H1 (cell line): ENCODE measurements at regions not wholly inside any gene's neighbourhood (a gene's known extent, or its start where the extent isn't known, plus 50 kb on each side); places are given as distances from the start of the nearest gene placed in this dataset.

Experiments used
- CTCF ChIA-PET: fragments of 300-600 bp; sonication (Branson Sonifier 250); formaldehyde crosslinking; loops from one replicate; lab custom pipeline; 2021; ENCODE audit not compliant: partially characterized antibody; lab: Charles Lee
- POLR2A ChIA-PET: fragments of 300-600 bp; sonication (Branson Sonifier 250); formaldehyde crosslinking; loops from one replicate; lab custom pipeline; 2021; ENCODE audit warnings: inconsistent platforms; ENCODE audit not compliant: partially characterized antibody; lab: Charles Lee
- DNase-seq, 2 experiments: peaks; one replicate each; pipeline versions ENCODE4 v3.0.0 to v3.0.0-alpha.2; 2010 to 2022; ENCODE audit warnings: low spot score in 2 of 2, low read depth in 1 of 2, mixed read lengths in 1 of 2
- FAIRE-seq: peaks from 2 replicates; lab custom pipeline; 2011; peaks lifted over from hg19 to GRCh38; lab: Jason Lieb, UNC
- H2AFZ ChIP-seq: 2 replicates; pipeline ENCODE4 v1.8.1; 2012; ENCODE audit warnings: low read length, inconsistent platforms
- H2AK5ac ChIP-seq: 2 replicates; pipeline ENCODE4 v1.6.1; 2013; ENCODE audit warnings: low read depth, low read length
- H2BK120ac ChIP-seq: replicated peaks from 2 replicates; pipeline ENCODE3; 2013; ENCODE audit warnings: low read depth, low read length, inconsistent platforms
- H2BK12ac ChIP-seq: 2 replicates; pipeline ENCODE4 v1.6.1; 2013; ENCODE audit warnings: low read depth, low read length
- H2BK15ac ChIP-seq: 2 replicates; pipeline ENCODE4 v1.6.1; 2013; ENCODE audit warnings: low read length
- H2BK20ac ChIP-seq: 2 replicates; pipeline ENCODE4 v1.6.1; 2013; ENCODE audit warnings: low read length
- H2BK5ac ChIP-seq: 2 replicates; pipeline ENCODE4 v1.6.1; 2013; ENCODE audit warnings: low read depth, low read length
- H3K14ac ChIP-seq: 2 replicates; pipeline ENCODE4 v1.6.1; 2013; ENCODE audit warnings: inconsistent platforms; ENCODE audit not compliant: insufficient read length
- H3K18ac ChIP-seq: 2 replicates; pipeline ENCODE4 v1.6.1; 2013; ENCODE audit warnings: low read length; ENCODE audit errors: extremely low read depth
- H3K23ac ChIP-seq: 2 replicates; pipeline ENCODE4 v1.6.1; 2013; ENCODE audit warnings: inconsistent platforms; ENCODE audit not compliant: insufficient read length
- H3K23me2 ChIP-seq: 2 replicates; pipeline ENCODE4 v1.6.1; 2013; ENCODE audit warnings: low read depth, low read length
- H3K27ac ChIP-seq: 2 replicates; pipeline ENCODE4 v1.6.1; 2011; ENCODE audit warnings: low read depth, low read length, inconsistent platforms
- H3K27me3 ChIP-seq, 4 experiments: replicated peaks in 1 of 4; 1 replicate in 1 of 4; 2 replicates in 3 of 4; pipeline versions ENCODE4 v1.6.1 to v1.8.1; 2011 to 2013; ENCODE audit warnings: low read length in 3 of 4, mild to moderate bottlenecking in 3 of 4, inconsistent platforms in 2 of 4, mixed read lengths in 2 of 4, moderate library complexity in 1 of 4; ENCODE audit not compliant: control insufficient read depth in 3 of 4, insufficient read depth in 3 of 4; ENCODE audit errors: extremely low read depth in 1 of 4
- H3K36me3 ChIP-seq, 4 experiments: 2 replicates each; pipeline versions ENCODE4 v1.6.1 to v1.8.1; 2011 to 2013; ENCODE audit warnings: mild to moderate bottlenecking in 4 of 4, low read length in 3 of 4, moderate library complexity in 2 of 4, control low read depth in 1 of 4, inconsistent platforms in 1 of 4; ENCODE audit not compliant: insufficient read depth in 4 of 4, control insufficient read depth in 2 of 4
- H3K4ac ChIP-seq: replicated peaks from 2 replicates; pipeline ENCODE3; 2013; ENCODE audit warnings: low read length, low read depth, mixed read lengths, inconsistent platforms; ENCODE audit not compliant: insufficient read length
- H3K4me1 ChIP-seq, 4 experiments: replicated peaks in 1 of 4; 1 replicate in 1 of 4; 2 replicates in 3 of 4; pipeline versions ENCODE4 v1.6.1 to v1.8.1; 2011 to 2013; ENCODE audit warnings: low read length in 3 of 4, inconsistent platforms in 2 of 4, mixed read lengths in 1 of 4; ENCODE audit not compliant: insufficient read depth in 4 of 4, control insufficient read depth in 3 of 4
- H3K4me2 ChIP-seq, 2 experiments: 2 replicates each; pipeline versions ENCODE4 v1.6.1 to v1.8.1; 2011 to 2013; ENCODE audit warnings: low read depth in 2 of 2, low read length in 2 of 2, control low read depth in 1 of 2, inconsistent platforms in 1 of 2, mild to moderate bottlenecking in 1 of 2; ENCODE audit not compliant: insufficient read depth in 1 of 2
- H3K4me3 ChIP-seq, 4 experiments: fragments of 200-600, 300-600 bp in 1 of 4; sonication (generic), shearing (Covaris generic), sonication (Bioruptor Twin) in 1 of 4; 2 replicates each; pipeline versions ENCODE4 v1.5.1 to v1.8.1; 2011 to 2016; ENCODE audit warnings: low read length in 4 of 4, low read depth in 3 of 4, control low read depth in 2 of 4, inconsistent platforms in 2 of 4, mild to moderate bottlenecking in 2 of 4, mixed read lengths in 1 of 4, moderate library complexity in 1 of 4; ENCODE audit not compliant: insufficient read depth in 2 of 4; ENCODE audit errors: extremely low read depth in 1 of 4
- H3K56ac ChIP-seq: replicated peaks from 2 replicates; pipeline ENCODE3; 2013; ENCODE audit warnings: low read depth, mild to moderate bottlenecking, mixed read lengths, low read length, inconsistent platforms; ENCODE audit not compliant: insufficient read length
- H3K79me1 ChIP-seq: 2 replicates; pipeline ENCODE4 v1.6.1; 2013; ENCODE audit warnings: low read depth, low read length, control low read depth
- H3K79me2 ChIP-seq, 2 experiments: 2 replicates each; pipeline versions ENCODE4 v1.6.1 to v1.8.1; 2012 to 2013; ENCODE audit warnings: low read length in 2 of 2, mild to moderate bottlenecking in 2 of 2, inconsistent platforms in 1 of 2; ENCODE audit not compliant: insufficient read depth in 2 of 2, control insufficient read depth in 1 of 2
- H3K9ac ChIP-seq, 4 experiments: replicated peaks in 1 of 4; 1 replicate in 1 of 4; 2 replicates in 3 of 4; pipeline versions ENCODE4 v1.6.1 to v1.8.1; 2011 to 2013; ENCODE audit warnings: low read depth in 3 of 4, low read length in 3 of 4, control low read depth in 2 of 4, mild to moderate bottlenecking in 2 of 4, moderate library complexity in 2 of 4, inconsistent platforms in 1 of 4; ENCODE audit errors: extremely low read depth in 1 of 4
- H3K9me3 ChIP-seq, 2 experiments: 2 replicates each; pipeline versions ENCODE4 v1.6.1 to v1.8.1; 2012 to 2013; ENCODE audit warnings: mild to moderate bottlenecking in 2 of 2, moderate library complexity in 2 of 2, control low read depth in 1 of 2, inconsistent platforms in 1 of 2, low read depth in 1 of 2, low read length in 1 of 2, mixed read lengths in 1 of 2; ENCODE audit not compliant: insufficient read depth in 2 of 2
- H4K20me1 ChIP-seq, 2 experiments: replicated peaks in 1 of 2; 2 replicates each; pipeline versions ENCODE3 to v1.8.1; 2011 to 2013; ENCODE audit warnings: inconsistent platforms in 2 of 2, low read length in 2 of 2, mild to moderate bottlenecking in 1 of 2; ENCODE audit not compliant: insufficient read depth in 2 of 2, control insufficient read depth in 1 of 2
- H4K5ac ChIP-seq: 2 replicates; pipeline ENCODE4 v1.6.1; 2013; ENCODE audit warnings: low read length, low read depth, mixed read lengths, inconsistent platforms; ENCODE audit not compliant: insufficient read length
- H4K8ac ChIP-seq: 2 replicates; pipeline ENCODE4 v1.8.0; 2013; ENCODE audit warnings: mild to moderate bottlenecking, moderate library complexity, low read length, inconsistent platforms; ENCODE audit not compliant: insufficient read depth; ENCODE audit errors: extremely low read depth
- H4K91ac ChIP-seq: replicated peaks from 2 replicates; pipeline ENCODE3; 2013; ENCODE audit warnings: low read length, mixed read lengths, inconsistent platforms; ENCODE audit not compliant: insufficient read length
- BACH1 ChIP-seq: IDR thresholded peaks from 2 replicates; pipeline ENCODE4 v1.6.1; 2012; ENCODE audit warnings: low read length, improper control_type of control experiment
- CEBPB ChIP-seq: IDR thresholded peaks from 2 replicates; pipeline ENCODE4 v1.6.1; 2012; ENCODE audit warnings: low read depth, low read length
- EGR1 ChIP-seq: IDR thresholded peaks from 2 replicates; pipeline ENCODE4 v1.6.1; 2011; ENCODE audit warnings: low read depth, low read length, borderline replicate concordance
- JUN ChIP-seq: IDR thresholded peaks from 2 replicates; pipeline ENCODE4 v1.6.1; 2011; ENCODE audit warnings: low read depth, mild to moderate bottlenecking, improper control_type of control experiment, low read length
- JUND ChIP-seq: IDR thresholded peaks from 2 replicates; pipeline ENCODE4 v1.6.1; 2011; ENCODE audit warnings: mild to moderate bottlenecking, improper control_type of control experiment, low read length
- POLR2AphosphoS5 ChIP-seq: IDR thresholded peaks from 2 replicates; pipeline ENCODE4 v1.6.1; 2011; ENCODE audit warnings: low read depth, low read length
- SUZ12 ChIP-seq: fragments of 200-600 bp; sonication (generic); IDR thresholded peaks from 2 replicates; pipeline ENCODE4 v1.6.1; 2012; ENCODE audit warnings: mild to moderate bottlenecking, inconsistent platforms, low read length, moderate library complexity, mixed read lengths
- USF2 ChIP-seq: IDR thresholded peaks from 2 replicates; pipeline ENCODE4 v1.6.1; 2011; ENCODE audit warnings: low read length, improper control_type of control experiment
- WGBS, 2 experiments: shearing (Covaris generic) in 1 of 2; methylation state at CpG; one replicate each; pipeline versions ENCODE4 v1.1.6 to v1.1.7; 2013 to 2015; ENCODE audit warnings: low lambda C conversion rate in 2 of 2, mixed read lengths in 2 of 2, inconsistent platforms in 1 of 2, low coverage in 1 of 2, missing lambda C conversion rate in 1 of 2; ENCODE audit not compliant: insufficient replicate concordance in 2 of 2, insufficient coverage in 1 of 2, insufficient read length in 1 of 2; ENCODE audit errors: extremely low coverage in 1 of 2, missing lambda C conversion rate in 1 of 2; 5-methylcytosine and 5-hydroxymethylcytosine counted together

DNA sequence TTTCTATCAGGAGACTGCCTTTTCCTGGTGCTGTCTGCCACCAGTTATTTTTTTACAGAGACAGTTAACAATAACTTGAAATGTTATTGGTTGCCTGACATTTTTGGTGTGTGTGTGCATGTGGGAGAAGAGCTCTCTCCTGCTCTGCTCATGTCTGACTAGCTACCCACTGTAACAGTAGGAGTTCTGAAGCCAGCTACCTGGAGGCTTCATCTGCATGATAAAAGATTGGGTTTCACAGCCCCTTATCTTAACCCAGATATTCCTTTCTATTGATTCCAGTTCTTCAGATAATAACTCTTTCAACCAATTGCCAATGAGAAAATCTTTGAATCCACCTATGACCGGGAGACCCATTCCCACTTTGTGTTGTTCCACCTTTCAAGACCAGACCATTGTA is 237.4 kb upstream of the PPP1R3A start:
- no peak overlapping the region for H2BK120ac ChIP-seq
- H4K5ac ChIP-seq = no peak overlapping the region
- no peak overlapping the region for H3K14ac ChIP-seq
- no peak overlapping the region for H3K27ac ChIP-seq
- H2BK12ac ChIP-seq = no peak overlapping the region; the same call in 1 of the 2 replicates
- H3K9me3 ChIP-seq = no peaks in the 10 kb centered on the region
- H3K4me1 ChIP-seq = peaks cover 4 to 15% (median 13%) of the 10 kb centered on the region in 4 experiments
- 58% methylated on average over 1 of the region's 1 CpG; no CpG with 5 or more reads in 1 of the 2 experiments for WGBS, 2 experiments
- H3K4me2 ChIP-seq = 0 out of 4 replicates have a peak overlapping the region, but pooled peaks of 1 of the 2 experiments have one; percentile 19
- TF ChIP-seq USF2 (no peak), JUND (no peak), CEBPB (no peak), SUZ12 (no peak), EGR1 (no peak), BACH1 (no peak), POLR2AphosphoS5 (no peak), JUN (no peak)
- no peak overlapping the region for H2BK5ac ChIP-seq
- H2BK20ac ChIP-seq = peak overlapping the region; percentile 91; the same call in 1 of the 2 replicates
- FAIRE-seq = no peak
- no peak overlapping the region for H4K8ac ChIP-seq
- DNase-seq = no peak
- no peaks in the 10 kb centered on the region for H3K23me2 ChIP-seq
- ChIA-PET POLR2A (no interaction called here), CTCF (no interaction called here)
- no peaks in the 10 kb centered on the region for H3K79me2 ChIP-seq
- H3K4ac ChIP-seq = no peak overlapping the region
- H3K79me1 ChIP-seq = no peaks in the 10 kb centered on the region
- no peak overlapping the region for H3K18ac ChIP-seq
- H3K9ac ChIP-seq = no peak overlapping the region
- H2AK5ac ChIP-seq = no peak overlapping the region
- H4K20me1 ChIP-seq = no peaks in the 10 kb centered on the region
- no peak overlapping the region for H4K91ac ChIP-seq
- H3K4me3 ChIP-seq = no peak overlapping the region
- no peak overlapping the region for H3K23ac ChIP-seq
- H2AFZ ChIP-seq = no peak overlapping the region
- no peak overlapping the region for H2BK15ac ChIP-seq
- H3K27me3 ChIP-seq = no peaks in the 10 kb centered on the region
- H3K56ac ChIP-seq = no peak overlapping the region
- H3K36me3 ChIP-seq = no peaks in the 10 kb centered on the region
